OCI-LY1 (cell line): ENCODE measurements at regions not wholly inside any gene's neighbourhood (a gene's known extent, or its start where the extent isn't known, plus 50 kb on each side); places are given as distances from the start of the nearest gene placed in this dataset.

Experiments used
- H2AFZ ChIP-seq: fragments of 200-600 bp; sonication (generic), shearing (Covaris generic); 2 replicates; pipeline ENCODE4 v1.6.0; 2014; ENCODE audit warnings: antibody characterized with exemption, mild to moderate bottlenecking, low read length
- H3F3A ChIP-seq: fragments of 200-600 bp; sonication (generic), shearing (Covaris generic); 2 replicates; pipeline ENCODE4 v1.6.0; 2014; ENCODE audit warnings: mild to moderate bottlenecking, antibody characterized with exemption, low read length, moderate library complexity; ENCODE audit not compliant: insufficient read depth
- H3K27ac ChIP-seq: fragments of 200-600 bp; sonication (generic); 2 replicates; pipeline ENCODE4 v1.5.1; 2014; ENCODE audit warnings: low read length, mixed run types, mild to moderate bottlenecking, low read depth; ENCODE audit not compliant: poor library complexity, severe bottlenecking
- H3K27me3 ChIP-seq: fragments of 200-600 bp; sonication (generic); 2 replicates; pipeline ENCODE4 v1.6.0; 2014; ENCODE audit warnings: antibody characterized with exemption, mild to moderate bottlenecking, low read length, moderate library complexity; ENCODE audit not compliant: insufficient read depth
- H3K36me3 ChIP-seq: fragments of 200-600 bp; sonication (generic); 2 replicates; pipeline ENCODE4 v1.6.1; 2014; ENCODE audit warnings: mild to moderate bottlenecking, antibody characterized with exemption, low read length, moderate library complexity, mixed read lengths; ENCODE audit not compliant: insufficient read depth
- H3K4me1 ChIP-seq: fragments of 200-600 bp; sonication (generic); 2 replicates; pipeline ENCODE4 v1.5.1; 2014; ENCODE audit warnings: mild to moderate bottlenecking, low read length, moderate library complexity; ENCODE audit not compliant: insufficient read depth, severe bottlenecking
- H3K4me2 ChIP-seq: fragments of 200-600 bp; sonication (generic), shearing (Covaris generic); 2 replicates; pipeline ENCODE4 v1.6.1; 2014; ENCODE audit warnings: low read length
- H3K4me3 ChIP-seq: fragments of 200-600 bp; sonication (generic); 2 replicates; pipeline ENCODE4 v1.5.1; 2014; ENCODE audit warnings: low read length, low read depth, mild to moderate bottlenecking, mixed read lengths; ENCODE audit not compliant: poor library complexity, severe bottlenecking
- H3K79me2 ChIP-seq: fragments of 200-600 bp; shearing (Covaris generic); 2 replicates; pipeline ENCODE4 v1.6.1; 2016; ENCODE audit warnings: mixed run types, low read length, mixed read lengths; ENCODE audit not compliant: insufficient read depth
- H3K9ac ChIP-seq: fragments of 200-600 bp; sonication (generic), shearing (Covaris generic); 2 replicates; pipeline ENCODE4 v1.6.1; 2014; ENCODE audit warnings: mild to moderate bottlenecking, low read length, mixed read lengths
- H3K9me2 ChIP-seq: fragments of 200-600 bp; sonication (generic), shearing (Covaris generic); 2 replicates; pipeline ENCODE4 v1.6.1; 2014; ENCODE audit warnings: low read depth, mild to moderate bottlenecking, low read length, mixed read lengths
- H3K9me3 ChIP-seq: fragments of 200-600 bp; shearing (Covaris generic); 2 replicates; pipeline ENCODE4 v1.6.1; 2014; ENCODE audit warnings: low read length, mixed read lengths
- H4K20me1 ChIP-seq: fragments of 200-600 bp; sonication (generic), shearing (Covaris generic); 2 replicates; pipeline ENCODE4 v1.6.0; 2016; ENCODE audit warnings: mild to moderate bottlenecking, low read length; ENCODE audit not compliant: insufficient read depth
- EZH2 ChIP-seq: fragments of 200-600 bp; sonication (generic), shearing (Covaris generic); IDR thresholded peaks from 2 replicates; pipeline ENCODE4 v1.8.0; 2017; ENCODE audit warnings: borderline replicate concordance, mixed run types, mild to moderate bottlenecking, antibody characterized with exemption, low read length, moderate library complexity, mixed read lengths
- TF ChIP-seq, protein P1 (sequence below): fragments of 200-600 bp; sonication (generic), shearing (Covaris generic); IDR thresholded peaks from 2 replicates; pipeline ENCODE4 v1.5.1; 2017; ENCODE audit warnings: mild to moderate bottlenecking, antibody characterized with exemption, low read length, moderate library complexity, mixed read lengths

DNA sequence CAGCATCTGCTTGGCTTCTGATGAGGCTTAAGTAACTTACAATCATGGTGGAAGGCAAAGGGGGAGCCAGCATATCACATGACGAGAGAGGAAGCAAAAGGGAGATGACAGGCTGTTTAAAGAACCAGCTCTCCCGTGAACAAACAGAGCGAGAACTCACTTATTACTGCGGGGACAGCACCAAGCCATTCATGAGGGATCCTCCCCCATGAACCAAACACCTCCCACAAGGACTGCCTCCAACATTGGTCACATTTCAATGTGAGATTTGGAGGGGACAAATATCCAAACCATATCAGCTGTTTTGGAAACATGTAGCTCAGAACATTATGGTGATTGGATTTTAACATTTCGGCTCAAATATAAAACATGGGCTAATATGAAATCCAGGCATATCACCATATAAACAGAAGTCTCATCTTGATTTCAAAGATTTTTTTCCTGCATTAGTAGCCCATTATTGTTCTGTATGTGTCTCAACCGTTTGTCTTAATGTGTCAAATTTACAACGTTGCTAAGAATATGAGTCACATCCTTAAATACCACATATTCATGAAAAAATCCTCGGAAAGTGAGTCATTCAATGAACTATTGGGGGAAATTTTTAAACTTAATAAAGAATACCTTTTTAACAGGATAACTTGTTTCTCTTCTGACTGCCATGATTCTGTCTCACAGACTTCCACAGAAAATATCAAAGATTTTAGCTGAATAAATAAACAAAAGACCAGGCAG, 894.3 kb downstream of the TFAP2A start:
- H2AFZ ChIP-seq = no peak overlapping the region
- H3K4me2 ChIP-seq = no peak overlapping the region

DNA sequence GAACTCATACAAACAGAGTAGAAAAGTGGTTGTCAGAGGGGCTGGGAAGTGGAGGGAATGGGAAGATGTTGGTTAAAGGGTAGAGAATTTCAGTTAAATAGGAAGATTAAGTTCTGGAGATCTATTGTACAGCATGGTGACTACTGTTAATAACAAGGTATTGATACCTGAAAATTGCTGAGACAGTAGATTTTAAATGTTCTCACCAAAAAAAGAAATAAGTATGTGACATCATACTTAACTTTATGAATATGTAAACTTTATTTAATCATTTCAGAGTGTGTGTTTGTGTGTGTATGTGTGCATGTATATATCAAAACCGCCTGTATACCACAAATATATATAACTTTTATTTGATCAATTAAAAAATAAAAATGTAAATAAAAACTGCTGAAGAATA, 896.4 kb downstream of the TFAP2A start:
- H2AFZ ChIP-seq = no peak overlapping the region
- H3K36me3 ChIP-seq = no peaks in the 10 kb centered on the region
- H3K27ac ChIP-seq = no peak overlapping the region
- no peaks in the 10 kb centered on the region for H3F3A ChIP-seq
- no peaks in the 10 kb centered on the region for H3K9me2 ChIP-seq
- H3K4me2 ChIP-seq = no peak overlapping the region
- H3K4me3 ChIP-seq = no peak overlapping the region
- TF ChIP-seq EZH2 = no peak
- TF ChIP-seq, protein P1, sequence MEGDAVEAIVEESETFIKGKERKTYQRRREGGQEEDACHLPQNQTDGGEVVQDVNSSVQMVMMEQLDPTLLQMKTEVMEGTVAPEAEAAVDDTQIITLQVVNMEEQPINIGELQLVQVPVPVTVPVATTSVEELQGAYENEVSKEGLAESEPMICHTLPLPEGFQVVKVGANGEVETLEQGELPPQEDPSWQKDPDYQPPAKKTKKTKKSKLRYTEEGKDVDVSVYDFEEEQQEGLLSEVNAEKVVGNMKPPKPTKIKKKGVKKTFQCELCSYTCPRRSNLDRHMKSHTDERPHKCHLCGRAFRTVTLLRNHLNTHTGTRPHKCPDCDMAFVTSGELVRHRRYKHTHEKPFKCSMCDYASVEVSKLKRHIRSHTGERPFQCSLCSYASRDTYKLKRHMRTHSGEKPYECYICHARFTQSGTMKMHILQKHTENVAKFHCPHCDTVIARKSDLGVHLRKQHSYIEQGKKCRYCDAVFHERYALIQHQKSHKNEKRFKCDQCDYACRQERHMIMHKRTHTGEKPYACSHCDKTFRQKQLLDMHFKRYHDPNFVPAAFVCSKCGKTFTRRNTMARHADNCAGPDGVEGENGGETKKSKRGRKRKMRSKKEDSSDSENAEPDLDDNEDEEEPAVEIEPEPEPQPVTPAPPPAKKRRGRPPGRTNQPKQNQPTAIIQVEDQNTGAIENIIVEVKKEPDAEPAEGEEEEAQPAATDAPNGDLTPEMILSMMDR = no peak
- H3K9ac ChIP-seq = no peak overlapping the region
- H3K4me1 ChIP-seq = no peaks in the 10 kb centered on the region
- no peaks in the 10 kb centered on the region for H3K79me2 ChIP-seq
- no peaks in the 10 kb centered on the region for H4K20me1 ChIP-seq
- H3K27me3 ChIP-seq = no peaks in the 10 kb centered on the region
- H3K9me3 ChIP-seq = no peaks in the 10 kb centered on the region

More for the DNA sequence above, 894.3 kb downstream of the TFAP2A start:
- Histone ChIP-seq H3K79me2 (no peaks in the 10 kb centered on the region), H3K4me3 (no peak overlapping the region), H3F3A (no peaks in the 10 kb centered on the region), H3K9me2 (no peaks in the 10 kb centered on the region), H3K27me3 (no peaks in the 10 kb centered on the region), H3K36me3 (no peaks in the 10 kb centered on the region), H3K9ac (no peak overlapping the region), H3K4me1 (no peaks in the 10 kb centered on the region), H4K20me1 (no peaks in the 10 kb centered on the region), H3K9me3 (no peaks in the 10 kb centered on the region), H3K27ac (no peak overlapping the region)
- no peak for TF ChIP-seq EZH2
- TF ChIP-seq, protein P1 = no peak

DNA sequence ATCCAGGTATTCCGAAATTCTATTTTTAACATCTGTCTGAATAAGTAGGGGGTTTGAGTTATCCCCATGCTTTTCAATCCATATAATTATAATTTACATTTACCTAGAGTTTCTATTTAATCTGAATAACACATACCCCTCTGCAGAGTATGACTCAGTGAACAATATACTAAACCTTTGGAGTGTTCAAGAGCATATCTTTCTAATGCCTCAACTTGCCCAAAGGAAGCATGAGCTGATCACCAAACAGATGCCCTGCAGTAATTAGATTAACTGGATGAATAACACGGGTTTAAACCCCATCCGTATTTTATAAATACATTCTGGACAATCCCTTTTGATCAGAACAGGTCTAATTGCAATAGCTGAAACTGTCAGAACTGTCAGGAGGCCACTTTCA, 897.1 kb downstream of the TFAP2A start:
- Histone ChIP-seq H3K9me3 (no peaks in the 10 kb centered on the region), H3F3A (no peaks in the 10 kb centered on the region), H3K27ac (no peak overlapping the region), H3K9ac (no peak overlapping the region), H3K9me2 (no peaks in the 10 kb centered on the region), H3K4me2 (no peak overlapping the region), H4K20me1 (no peaks in the 10 kb centered on the region), H3K27me3 (no peaks in the 10 kb centered on the region), H3K4me3 (no peak overlapping the region), H3K4me1 (no peaks in the 10 kb centered on the region), H3K79me2 (no peaks in the 10 kb centered on the region), H2AFZ (no peak overlapping the region), H3K36me3 (no peaks in the 10 kb centered on the region)
- no peak for TF ChIP-seq EZH2
- TF ChIP-seq, protein P1 = no peak
